ENCODE measurements at regions not wholly inside any gene's neighbourhood (a gene's known extent, or its start where the extent isn't known, plus 50 kb on each side); places are given as distances from the start of the nearest gene placed in this dataset.

DNA sequence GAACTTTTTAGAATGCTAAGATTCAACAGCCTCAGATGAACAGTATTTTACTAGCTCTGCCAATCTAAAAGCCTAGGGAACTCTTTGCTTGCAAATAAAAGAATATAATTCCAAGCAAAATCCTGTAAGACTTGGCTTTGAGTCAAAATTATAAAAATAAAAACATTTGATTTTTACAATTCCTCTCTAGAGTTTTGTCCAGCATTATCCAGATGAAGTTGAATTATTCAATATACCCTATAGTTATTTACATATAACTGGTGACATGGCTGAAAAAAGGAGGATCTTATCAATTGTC is 378.3 kb downstream of the ETS1 start:
- H3K36me3 Mint-ChIP-seq (ENCODE audit: low read depth), result no peaks in the 10 kb centered on the region
- no peak overlapping the region for H3K27ac Mint-ChIP-seq (ENCODE audit: unreplicated experiment)
- TF ChIP-seq, protein P1, sequence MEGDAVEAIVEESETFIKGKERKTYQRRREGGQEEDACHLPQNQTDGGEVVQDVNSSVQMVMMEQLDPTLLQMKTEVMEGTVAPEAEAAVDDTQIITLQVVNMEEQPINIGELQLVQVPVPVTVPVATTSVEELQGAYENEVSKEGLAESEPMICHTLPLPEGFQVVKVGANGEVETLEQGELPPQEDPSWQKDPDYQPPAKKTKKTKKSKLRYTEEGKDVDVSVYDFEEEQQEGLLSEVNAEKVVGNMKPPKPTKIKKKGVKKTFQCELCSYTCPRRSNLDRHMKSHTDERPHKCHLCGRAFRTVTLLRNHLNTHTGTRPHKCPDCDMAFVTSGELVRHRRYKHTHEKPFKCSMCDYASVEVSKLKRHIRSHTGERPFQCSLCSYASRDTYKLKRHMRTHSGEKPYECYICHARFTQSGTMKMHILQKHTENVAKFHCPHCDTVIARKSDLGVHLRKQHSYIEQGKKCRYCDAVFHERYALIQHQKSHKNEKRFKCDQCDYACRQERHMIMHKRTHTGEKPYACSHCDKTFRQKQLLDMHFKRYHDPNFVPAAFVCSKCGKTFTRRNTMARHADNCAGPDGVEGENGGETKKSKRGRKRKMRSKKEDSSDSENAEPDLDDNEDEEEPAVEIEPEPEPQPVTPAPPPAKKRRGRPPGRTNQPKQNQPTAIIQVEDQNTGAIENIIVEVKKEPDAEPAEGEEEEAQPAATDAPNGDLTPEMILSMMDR (conservative IDR thresholded peaks at IDR 0.05), result no peak
- no peak overlapping the region for H3K4me3 Mint-ChIP-seq
- no peaks in the 10 kb centered on the region for H3K27me3 Mint-ChIP-seq (ENCODE audit: low read depth)
- no peaks in the 10 kb centered on the region for H3K9me3 Mint-ChIP-seq
- no peaks in the 10 kb centered on the region for H3K4me1 Mint-ChIP-seq
- no peak for DNase-seq (ENCODE audit: low read depth, low spot score)

GRCh38 chr11:128208329-128209137 is 378.8 kb downstream of the ETS1 start:
- H3K27ac Mint-ChIP-seq (ENCODE audit: unreplicated experiment), result no peak overlapping the region
- TF ChIP-seq, protein P1 (conservative IDR thresholded peaks at IDR 0.05), result no peak
- no peaks in the 10 kb centered on the region for H3K36me3 Mint-ChIP-seq (ENCODE audit: low read depth)
- H3K4me3 Mint-ChIP-seq, result no peak overlapping the region
- no peaks in the 10 kb centered on the region for H3K4me1 Mint-ChIP-seq
- no peaks in the 10 kb centered on the region for H3K9me3 Mint-ChIP-seq
- no peak for DNase-seq (ENCODE audit: low read depth, low spot score)
- H3K27me3 Mint-ChIP-seq (ENCODE audit: low read depth), result no peaks in the 10 kb centered on the region

DNA sequence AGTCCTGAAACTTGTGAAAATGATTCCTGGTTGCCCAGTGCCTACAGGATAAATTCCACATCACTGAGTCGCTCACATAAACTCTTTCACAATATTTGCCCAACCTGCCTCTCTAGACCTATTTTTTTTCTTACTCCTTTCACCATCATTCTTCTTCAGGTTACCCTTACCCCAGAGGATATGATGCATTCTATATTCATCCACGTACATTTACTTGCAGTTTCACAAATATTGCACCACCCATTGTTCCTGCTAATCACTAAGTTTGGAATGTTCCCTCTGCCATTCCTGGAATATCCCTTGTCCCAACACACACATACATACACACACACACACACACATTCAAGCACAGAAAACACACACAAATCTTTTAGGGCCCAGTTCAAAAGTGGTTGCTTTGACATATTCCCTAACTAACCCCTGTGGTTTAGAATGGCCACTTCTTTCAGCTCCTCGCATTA is 379.5 kb downstream of the ETS1 start:
- DNase-seq (ENCODE audit: low read depth, low spot score), result no peak
- Mint-ChIP-seq H3K9me3 (no peaks in the 10 kb centered on the region), H3K4me1 (no peaks in the 10 kb centered on the region), H3K27me3 (ENCODE audit: low read depth) (no peaks in the 10 kb centered on the region), H3K36me3 (ENCODE audit: low read depth) (no peaks in the 10 kb centered on the region), H3K4me3 (no peak overlapping the region), H3K27ac (ENCODE audit: unreplicated experiment) (no peak overlapping the region)
- TF ChIP-seq, protein P1 (conservative IDR thresholded peaks at IDR 0.05), result no peak

GRCh38 chr11:128206461-128206860 is 380.9 kb downstream of the ETS1 start:
- Mint-ChIP-seq H3K9me3 (no peaks in the 10 kb centered on the region), H3K27me3 (ENCODE audit: low read depth) (no peaks in the 10 kb centered on the region), H3K27ac (ENCODE audit: unreplicated experiment) (no peak overlapping the region), H3K36me3 (ENCODE audit: low read depth) (no peaks in the 10 kb centered on the region), H3K4me3 (no peak overlapping the region), H3K4me1 (no peaks in the 10 kb centered on the region)
- TF ChIP-seq, protein P1 (conservative IDR thresholded peaks at IDR 0.05), result no peak
- no peak for DNase-seq (ENCODE audit: low read depth, low spot score)

- Mint-ChIP-seq H3K4me1 (no peaks in the 10 kb centered on the region), H3K4me3 (no peak overlapping the region), H3K9me3 (no peaks in the 10 kb centered on the region), H3K27me3 (ENCODE audit: low read depth) (no peaks in the 10 kb centered on the region), H3K36me3 (ENCODE audit: low read depth) (no peaks in the 10 kb centered on the region), H3K27ac (ENCODE audit: unreplicated experiment) (no peak overlapping the region)
- no peak for DNase-seq (ENCODE audit: low read depth, low spot score)
- TF ChIP-seq, protein P1 (conservative IDR thresholded peaks at IDR 0.05), result no peak
These were observed 381.6 kb downstream of the ETS1 start for GRCh38 chr11:128205796-128206195.

Measured in neural crest cell (in vitro differentiated cells).